SU-DHL-6 (cell line): ENCODE measurements at regions not wholly inside any gene's neighbourhood (a gene's known extent, or its start where the extent isn't known, plus 50 kb on each side); places are given as distances from the start of the nearest gene placed in this dataset.

ENCODE experiments used
- EZH2phosphoT487 ChIP-seq: fragments of 200-600 bp; sonication (generic), shearing (Covaris generic); conservative IDR thresholded peaks from 2 replicates; pipeline ENCODE4 v1.6.1; 2018; ENCODE audit warnings: mild to moderate bottlenecking, antibody characterized with exemption, low read length, moderate library complexity, mixed read lengths
- TF ChIP-seq, protein P1 (sequence below): fragments of 200-600 bp; sonication (generic); IDR thresholded peaks from one replicate; pipeline ENCODE4 v1.5.1; 2017; ENCODE audit warnings: antibody characterized with exemption, mild to moderate bottlenecking, low read length, moderate library complexity; ENCODE audit not compliant: insufficient read depth, poor library complexity, severe bottlenecking

DNA sequence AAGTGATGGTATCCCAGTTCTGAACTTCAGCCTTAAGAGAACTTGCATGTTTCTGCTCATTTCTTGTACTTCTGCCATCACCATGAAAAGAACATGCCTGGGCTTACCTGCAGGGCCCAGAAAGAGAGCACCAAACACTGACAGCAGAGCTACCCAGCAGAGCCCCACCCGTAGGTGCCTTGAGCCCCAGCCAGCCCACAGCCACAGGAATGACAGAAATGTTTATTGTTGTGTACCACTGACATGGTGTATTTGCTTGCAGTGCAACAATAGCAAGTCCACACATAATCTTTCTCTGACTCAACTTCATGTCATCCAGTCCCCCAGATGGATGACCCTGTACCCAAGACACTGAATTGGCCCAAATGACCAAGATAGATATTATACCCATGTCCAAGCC lies 195.2 kb downstream of the TSHZ3 start:
- TF ChIP-seq, protein P1, sequence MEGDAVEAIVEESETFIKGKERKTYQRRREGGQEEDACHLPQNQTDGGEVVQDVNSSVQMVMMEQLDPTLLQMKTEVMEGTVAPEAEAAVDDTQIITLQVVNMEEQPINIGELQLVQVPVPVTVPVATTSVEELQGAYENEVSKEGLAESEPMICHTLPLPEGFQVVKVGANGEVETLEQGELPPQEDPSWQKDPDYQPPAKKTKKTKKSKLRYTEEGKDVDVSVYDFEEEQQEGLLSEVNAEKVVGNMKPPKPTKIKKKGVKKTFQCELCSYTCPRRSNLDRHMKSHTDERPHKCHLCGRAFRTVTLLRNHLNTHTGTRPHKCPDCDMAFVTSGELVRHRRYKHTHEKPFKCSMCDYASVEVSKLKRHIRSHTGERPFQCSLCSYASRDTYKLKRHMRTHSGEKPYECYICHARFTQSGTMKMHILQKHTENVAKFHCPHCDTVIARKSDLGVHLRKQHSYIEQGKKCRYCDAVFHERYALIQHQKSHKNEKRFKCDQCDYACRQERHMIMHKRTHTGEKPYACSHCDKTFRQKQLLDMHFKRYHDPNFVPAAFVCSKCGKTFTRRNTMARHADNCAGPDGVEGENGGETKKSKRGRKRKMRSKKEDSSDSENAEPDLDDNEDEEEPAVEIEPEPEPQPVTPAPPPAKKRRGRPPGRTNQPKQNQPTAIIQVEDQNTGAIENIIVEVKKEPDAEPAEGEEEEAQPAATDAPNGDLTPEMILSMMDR = no peak
- TF ChIP-seq EZH2phosphoT487 = no peak
